Suppressor macrophage (primary cell): ENCODE measurements at regions not wholly inside any gene's neighbourhood (a gene's known extent, or its start where the extent isn't known, plus 50 kb on each side); places are given as distances from the start of the nearest gene placed in this dataset.

Source experiments
- DNase-seq, 4 experiments: peaks; one replicate each; pipeline ENCODE4 v3.0.0-alpha.2; 2020 to 2022

DNA sequence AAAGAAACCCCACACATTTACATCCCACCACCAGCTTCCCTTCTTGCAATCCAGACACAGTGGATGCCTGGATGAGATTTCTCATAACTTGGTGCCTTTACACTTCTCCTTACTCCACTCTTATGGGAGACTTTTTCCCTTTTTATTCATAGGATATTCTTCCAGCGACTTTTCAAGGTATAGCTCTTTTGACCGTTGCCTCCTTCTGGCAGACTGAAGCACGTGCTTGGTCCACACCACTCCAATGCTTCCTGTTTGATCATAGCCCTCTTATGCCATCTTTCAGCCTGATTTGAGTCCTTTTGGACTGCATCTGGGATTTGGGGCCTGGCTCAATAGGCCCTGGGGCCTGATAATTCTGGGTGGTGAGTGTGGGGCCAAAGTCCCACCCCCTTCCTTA, 87.7 kb downstream of the ERCC5 start:
- DNase-seq = no peak

DNA sequence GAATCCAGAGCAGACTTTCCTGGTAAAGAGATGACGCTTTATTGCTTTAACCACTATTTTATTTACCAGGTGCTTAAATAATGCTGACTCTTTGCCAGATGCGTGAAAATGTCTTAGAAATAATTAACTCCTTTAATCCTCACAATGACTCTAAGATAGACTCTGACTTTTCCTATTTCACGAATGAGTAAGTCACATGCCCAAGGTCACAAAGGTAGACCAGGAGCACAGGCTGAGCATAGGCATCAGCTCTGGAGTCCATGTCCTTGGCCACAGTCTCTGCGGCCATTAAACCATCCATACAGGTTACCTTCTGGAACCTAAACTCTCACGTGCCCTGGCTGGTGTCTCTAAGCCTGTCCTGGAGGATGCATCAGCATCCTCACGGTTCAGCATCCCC, 87.3 kb downstream of the ERCC5 start:
- no peak for DNase-seq

DNA sequence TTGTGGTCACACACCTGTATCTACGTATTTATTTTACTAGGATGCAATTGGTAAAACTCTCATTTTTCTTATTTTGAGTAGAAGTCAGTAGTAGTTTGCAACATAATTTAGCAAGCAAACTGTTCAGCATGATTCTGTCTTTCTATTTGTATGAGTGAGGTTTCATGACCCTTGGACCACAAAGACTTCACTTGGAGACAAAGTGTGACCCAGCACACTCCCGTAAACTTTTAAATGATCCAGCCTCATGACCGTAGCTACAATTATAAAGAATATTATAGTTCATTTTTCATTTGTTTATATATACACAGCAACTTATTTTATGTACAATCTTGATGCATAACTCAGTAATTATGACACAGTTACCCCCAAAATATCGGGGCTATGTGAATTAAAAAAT, 86.5 kb downstream of the ERCC5 start:
- DNase-seq = no peak

DNA sequence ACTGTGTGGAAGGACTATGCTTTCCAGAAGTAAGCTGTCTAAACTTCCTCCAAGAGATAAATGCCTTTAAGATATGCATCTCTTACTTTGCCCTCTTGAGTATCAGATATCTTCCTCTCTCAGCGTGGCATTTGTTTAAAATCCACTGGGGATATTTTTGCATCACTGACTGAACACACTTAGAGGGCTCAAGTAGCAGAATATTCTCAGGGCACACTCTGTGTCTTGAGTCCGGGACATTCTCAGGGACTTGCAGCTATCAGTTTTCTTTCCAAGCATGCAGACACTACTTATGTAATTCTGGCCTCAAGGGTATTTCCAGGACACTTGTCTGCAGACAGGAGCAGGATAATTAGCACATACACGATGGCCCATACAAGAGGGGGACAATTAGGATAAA, 84.7 kb downstream of the ERCC5 start:
- DNase-seq = no peak

DNA sequence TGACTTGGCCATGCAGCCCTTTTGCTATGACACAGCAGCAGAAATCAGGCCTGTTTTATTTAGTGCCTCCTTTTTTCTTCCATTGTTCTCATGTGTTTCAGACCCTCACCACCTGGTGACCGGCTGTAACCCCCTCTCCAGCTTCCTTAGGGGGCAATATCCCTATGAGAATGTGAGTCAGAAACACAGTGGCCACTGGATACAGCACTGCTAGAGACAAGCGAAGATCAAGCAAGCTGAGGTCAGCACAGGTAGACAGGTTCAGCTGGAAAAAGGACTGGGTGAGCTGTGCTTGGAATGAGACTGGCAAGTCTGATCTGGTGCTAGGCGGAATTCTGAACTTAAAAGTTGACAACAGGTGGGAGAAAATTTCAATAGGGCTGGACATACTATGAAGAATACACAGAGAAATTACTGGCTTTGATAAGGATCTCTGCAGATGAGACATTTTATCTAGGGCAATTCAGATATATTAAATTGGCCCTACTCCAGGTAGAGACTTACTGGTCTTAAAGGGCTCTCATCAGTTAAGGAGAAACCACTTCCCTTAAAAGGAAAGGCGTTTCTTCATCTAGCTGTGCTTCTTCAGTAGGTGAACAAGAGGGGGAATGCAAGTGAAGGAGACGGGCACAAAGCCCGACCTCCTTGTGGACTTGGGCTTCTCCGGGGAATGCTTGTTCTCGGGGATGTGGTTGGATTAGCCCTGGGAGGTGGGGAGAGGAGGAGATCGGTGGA, 83.3 kb downstream of the ERCC5 start:
- no peak for DNase-seq
